OCI-LY3 (cell line): ENCODE measurements at regions not wholly inside any gene's neighbourhood (a gene's known extent, or its start where the extent isn't known, plus 50 kb on each side); places are given as distances from the start of the nearest gene placed in this dataset.

Experiments
- H2AFZ ChIP-seq: fragments of 200-600, 300-600 bp; shearing (Covaris generic); 2 replicates; pipeline ENCODE4 v1.6.0; 2014; ENCODE audit warnings: antibody characterized with exemption, low read depth, low read length
- H3K27ac ChIP-seq: fragments of 200-600, 300-600 bp; sonication (generic); 2 replicates; pipeline ENCODE4 v1.5.1; 2014; ENCODE audit warnings: mild to moderate bottlenecking, low read length, moderate library complexity, mixed read lengths
- H3K27me3 ChIP-seq: fragments of 200-600, 300-600 bp; sonication (generic); 2 replicates; pipeline ENCODE4 v1.6.1; 2014; ENCODE audit warnings: low read depth, low read length, mixed read lengths
- H3K36me3 ChIP-seq: fragments of 200-600, 300-600 bp; sonication (generic); replicated peaks from 2 replicates; pipeline ENCODE3; 2014; ENCODE audit warnings: low read depth, low read length, mixed read lengths
- H3K4me1 ChIP-seq: fragments of 300-600, 200-600 bp; sonication (generic); 2 replicates; pipeline ENCODE4 v1.6.1; 2014; ENCODE audit warnings: low read length, mixed read lengths
- H3K4me2 ChIP-seq: fragments of 200-600, 300-600 bp; sonication (generic); 2 replicates; pipeline ENCODE4 v1.6.1; 2014; ENCODE audit warnings: low read length, mixed read lengths
- H3K4me3 ChIP-seq: fragments of 300-600, 200-600 bp; sonication (generic); 2 replicates; pipeline ENCODE4 v1.5.1; 2014; ENCODE audit warnings: antibody characterized with exemption, mild to moderate bottlenecking, low read length, moderate library complexity
- H3K79me2 ChIP-seq: fragments of 300-600, 200-600 bp; shearing (Covaris generic); 2 replicates; pipeline ENCODE4 v1.6.1; 2014; ENCODE audit warnings: mild to moderate bottlenecking, low read length, mixed read lengths
- H3K9ac ChIP-seq: fragments of 300-600, 200-600 bp; shearing (Covaris generic); 2 replicates; pipeline ENCODE4 v1.6.0; 2014; ENCODE audit warnings: mild to moderate bottlenecking, low read length, moderate library complexity
- H3K9me3 ChIP-seq: fragments of 200-600, 300-600 bp; shearing (Covaris generic); 2 replicates; pipeline ENCODE4 v1.6.1; 2014; ENCODE audit warnings: low read length, mixed read lengths; ENCODE audit not compliant: insufficient read depth
- H4K20me1 ChIP-seq: fragments of 200-600, 300-600 bp; sonication (generic); 2 replicates; pipeline ENCODE4 v1.6.1; 2016; ENCODE audit warnings: low read length, mixed read lengths; ENCODE audit not compliant: insufficient read depth
- EZH2phosphoT487 ChIP-seq: fragments of 200-600 bp; shearing (Covaris generic); IDR thresholded peaks from 2 replicates; pipeline ENCODE4 v1.6.1; 2018; ENCODE audit warnings: antibody characterized with exemption, mixed run types, low read depth
- TF ChIP-seq, protein P1 (sequence below): fragments of 200-600, 300-600 bp; sonication (generic); IDR thresholded peaks from 2 replicates; pipeline ENCODE4 v1.5.1; 2014; ENCODE audit warnings: antibody characterized with exemption, low read length, low read depth

DNA sequence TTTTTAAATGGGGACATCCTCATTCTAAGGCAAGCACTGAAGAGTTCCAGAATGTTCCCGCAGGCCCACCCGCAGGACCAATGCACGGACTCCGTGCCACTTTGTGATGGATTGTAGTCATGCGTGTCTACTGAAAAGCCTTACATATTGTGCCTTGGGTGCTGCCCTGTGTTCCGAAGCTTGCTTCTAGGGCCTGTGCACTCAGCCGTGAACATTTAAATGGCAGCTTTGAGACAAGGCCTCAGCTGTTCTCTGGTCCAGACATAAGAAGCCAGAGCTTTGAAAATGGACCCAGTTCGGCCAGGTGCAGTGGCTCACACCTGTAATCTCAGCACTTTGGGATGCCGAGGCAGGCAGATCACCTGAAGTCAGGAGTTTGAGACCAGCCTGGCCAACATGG lies 75.3 kb upstream of the CACNA1A start:
- TF ChIP-seq EZH2phosphoT487, result no peak
- TF ChIP-seq, protein P1, sequence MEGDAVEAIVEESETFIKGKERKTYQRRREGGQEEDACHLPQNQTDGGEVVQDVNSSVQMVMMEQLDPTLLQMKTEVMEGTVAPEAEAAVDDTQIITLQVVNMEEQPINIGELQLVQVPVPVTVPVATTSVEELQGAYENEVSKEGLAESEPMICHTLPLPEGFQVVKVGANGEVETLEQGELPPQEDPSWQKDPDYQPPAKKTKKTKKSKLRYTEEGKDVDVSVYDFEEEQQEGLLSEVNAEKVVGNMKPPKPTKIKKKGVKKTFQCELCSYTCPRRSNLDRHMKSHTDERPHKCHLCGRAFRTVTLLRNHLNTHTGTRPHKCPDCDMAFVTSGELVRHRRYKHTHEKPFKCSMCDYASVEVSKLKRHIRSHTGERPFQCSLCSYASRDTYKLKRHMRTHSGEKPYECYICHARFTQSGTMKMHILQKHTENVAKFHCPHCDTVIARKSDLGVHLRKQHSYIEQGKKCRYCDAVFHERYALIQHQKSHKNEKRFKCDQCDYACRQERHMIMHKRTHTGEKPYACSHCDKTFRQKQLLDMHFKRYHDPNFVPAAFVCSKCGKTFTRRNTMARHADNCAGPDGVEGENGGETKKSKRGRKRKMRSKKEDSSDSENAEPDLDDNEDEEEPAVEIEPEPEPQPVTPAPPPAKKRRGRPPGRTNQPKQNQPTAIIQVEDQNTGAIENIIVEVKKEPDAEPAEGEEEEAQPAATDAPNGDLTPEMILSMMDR, result no peak
- H3K36me3 ChIP-seq, result no peaks in the 10 kb centered on the region
- no peaks in the 10 kb centered on the region for H3K4me1 ChIP-seq
- H3K9ac ChIP-seq, result no peak overlapping the region
- no peaks in the 10 kb centered on the region for H3K79me2 ChIP-seq
- H2AFZ ChIP-seq, result no peak overlapping the region
- no peak overlapping the region for H3K4me3 ChIP-seq
- no peaks in the 10 kb centered on the region for H3K27me3 ChIP-seq
- H4K20me1 ChIP-seq, result no peaks in the 10 kb centered on the region
- no peak overlapping the region for H3K27ac ChIP-seq
- no peak overlapping the region for H3K4me2 ChIP-seq
- H3K9me3 ChIP-seq, result peaks cover 6% of the 10 kb centered on the region

DNA sequence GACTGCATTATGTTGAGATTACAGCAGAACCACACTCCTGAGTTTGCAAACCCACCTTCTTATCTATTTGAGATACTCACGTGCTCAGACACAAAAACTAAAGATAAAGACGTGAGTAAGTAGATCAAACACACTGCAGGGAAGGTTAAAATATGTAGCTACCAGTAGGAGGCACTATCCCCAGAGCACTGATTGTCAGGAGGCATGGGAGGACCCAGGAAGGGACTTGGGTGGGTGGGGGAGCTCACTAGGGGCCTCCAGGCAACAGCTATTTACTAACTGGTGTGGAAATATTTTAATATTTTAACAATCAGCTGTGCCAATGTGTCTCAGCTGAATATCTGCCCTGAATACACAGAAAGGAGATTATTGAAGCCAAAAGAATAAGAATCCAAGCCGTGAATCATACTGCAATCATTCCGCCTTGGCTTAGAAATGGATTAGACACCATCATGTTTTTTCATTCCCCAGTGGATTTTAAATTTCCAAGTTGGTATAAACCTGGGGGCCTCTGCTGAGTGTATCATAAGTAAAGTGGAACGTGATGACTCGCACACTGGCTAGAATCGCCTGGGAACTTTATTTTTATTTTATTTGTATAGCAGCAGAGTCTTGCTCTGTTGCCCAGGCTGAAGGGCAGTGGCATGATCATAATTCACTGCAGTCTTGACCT lies 73.2 kb upstream of the CACNA1A start:
- Histone ChIP-seq H3K79me2 (no peaks in the 10 kb centered on the region), H2AFZ (no peak overlapping the region), H3K27ac (no peak overlapping the region), H3K27me3 (no peaks in the 10 kb centered on the region), H3K4me3 (no peak overlapping the region), H3K9me3 (peaks cover 7% of the 10 kb centered on the region), H3K4me2 (no peak overlapping the region), H3K36me3 (no peaks in the 10 kb centered on the region), H4K20me1 (no peaks in the 10 kb centered on the region), H3K9ac (no peak overlapping the region), H3K4me1 (no peaks in the 10 kb centered on the region)
- TF ChIP-seq, protein P1, result 0 out of 2 replicates have a peak, but pooled peaks have one; percentile 29
- no peak for TF ChIP-seq EZH2phosphoT487

DNA sequence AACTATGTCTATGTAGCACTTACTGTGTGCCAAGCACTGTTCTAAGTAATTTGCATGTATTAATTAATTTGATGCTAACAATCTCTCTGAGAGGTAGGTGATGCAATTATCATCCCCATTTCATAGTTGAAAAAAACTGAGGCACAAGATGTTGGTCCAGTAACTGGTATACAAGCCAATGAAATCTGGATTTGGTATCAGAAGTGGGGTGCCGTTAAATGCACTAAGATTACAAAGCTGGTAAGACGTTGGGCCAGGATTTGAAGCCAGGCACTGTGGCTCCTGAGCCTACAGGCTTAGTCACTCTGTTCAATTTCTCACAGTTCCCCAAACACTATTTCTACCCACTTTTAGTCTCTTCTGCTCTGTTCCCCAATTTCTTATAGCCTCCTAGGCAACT lies 70.4 kb upstream of the CACNA1A start:
- no peak for TF ChIP-seq EZH2phosphoT487
- TF ChIP-seq, protein P1, result no peak

DNA sequence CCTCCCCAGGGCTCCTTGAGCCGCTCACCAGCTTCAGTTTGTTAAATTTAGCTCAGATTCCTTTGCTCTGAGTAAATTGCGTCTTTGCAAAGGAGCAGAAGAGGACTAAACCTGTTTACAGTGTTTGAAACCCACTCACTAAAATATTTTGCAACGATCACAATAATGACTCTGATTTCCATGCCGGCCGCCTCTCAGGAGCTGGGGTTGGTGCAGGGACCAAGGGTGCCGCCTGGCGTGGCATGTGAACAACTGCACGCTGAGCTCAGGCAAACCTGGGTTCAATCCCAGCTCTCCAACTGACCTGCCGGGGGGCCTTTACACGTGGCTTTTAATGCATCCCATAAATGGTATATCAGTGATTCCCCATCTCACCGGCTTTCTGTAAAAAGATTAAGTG lies 68.7 kb upstream of the CACNA1A start:
- Histone ChIP-seq H4K20me1 (no peaks in the 10 kb centered on the region), H3K36me3 (no peaks in the 10 kb centered on the region), H3K4me1 (no peaks in the 10 kb centered on the region), H3K27ac (no peak overlapping the region), H3K9ac (no peak overlapping the region), H3K4me2 (no peak overlapping the region), H2AFZ (no peak overlapping the region), H3K9me3 (peaks cover 7% of the 10 kb centered on the region), H3K79me2 (no peaks in the 10 kb centered on the region), H3K27me3 (no peaks in the 10 kb centered on the region), H3K4me3 (no peak overlapping the region)
- TF ChIP-seq EZH2phosphoT487, result no peak
- TF ChIP-seq, protein P1, result no peak

More for the DNA sequence above, 70.4 kb upstream of the CACNA1A start:
- Histone ChIP-seq H3K4me3 (no peak overlapping the region), H3K4me1 (no peaks in the 10 kb centered on the region), H3K9me3 (peaks cover 7% of the 10 kb centered on the region), H3K9ac (no peak overlapping the region), H3K36me3 (no peaks in the 10 kb centered on the region), H3K4me2 (no peak overlapping the region), H3K79me2 (no peaks in the 10 kb centered on the region), H3K27ac (no peak overlapping the region), H4K20me1 (no peaks in the 10 kb centered on the region), H3K27me3 (no peaks in the 10 kb centered on the region), H2AFZ (no peak overlapping the region)
